WTC11 (cell line): ENCODE measurements at regions not wholly inside any gene's neighbourhood (a gene's known extent, or its start where the extent isn't known, plus 50 kb on each side); places are given as distances from the start of the nearest gene placed in this dataset.

Experiments
- ATAC-seq: fragments of 200-7000 bp; cut with Tn5 transposase; 2 replicates; pipeline ENCODE4 v1.10.0; 2021; ENCODE audit warnings: mild to moderate bottlenecking, moderate library complexity
- CTCF ChIA-PET: fragments of 300-600 bp; sonication (Branson Sonifier 250); formaldehyde crosslinking; loops from one replicate; lab custom pipeline; 2021; ENCODE audit warnings: antibody characterized with exemption; lab: Charles Lee
- POLR2A ChIA-PET: fragments of 350-600 bp; sonication (Branson Sonifier 250); formaldehyde crosslinking; loops from one replicate; lab custom pipeline; 2021; ENCODE audit warnings: antibody characterized with exemption; lab: Charles Lee
- DNase-seq: peaks from one replicate; pipeline ENCODE4 v3.0.0; 2021; ENCODE audit warnings: low spot score
- H3K27ac Mint-ChIP-seq: 2 replicates; pipeline ENCODE4 v1.8.0; 2021; ENCODE audit warnings: mixed read lengths
- H3K27me3 Mint-ChIP-seq: 2 replicates; pipeline ENCODE4 v1.8.0; 2021; ENCODE audit warnings: low read depth, mild to moderate bottlenecking, moderate library complexity, mixed read lengths
- H3K36me3 Mint-ChIP-seq: 2 replicates; pipeline ENCODE4 v1.8.0; 2021; ENCODE audit warnings: mixed read lengths
- H3K4me1 Mint-ChIP-seq: 2 replicates; pipeline ENCODE4 v1.8.0; 2022; ENCODE audit warnings: mixed read lengths
- H3K4me3 Mint-ChIP-seq: 2 replicates; pipeline ENCODE4 v1.8.0; 2021; ENCODE audit warnings: mild to moderate bottlenecking, moderate library complexity, mixed read lengths
- H3K9me3 Mint-ChIP-seq: 2 replicates; pipeline ENCODE4 v1.8.0; 2021; ENCODE audit warnings: mixed read lengths
- ETV6 ChIP-seq: sonication (generic); formaldehyde crosslinking; IDR thresholded peaks from 2 replicates; pipeline ENCODE4 v1.8.1; 2022; ENCODE audit warnings: mild to moderate bottlenecking, missing genetic modification reagents
- FOXK1 ChIP-seq: sonication (generic); formaldehyde crosslinking; IDR thresholded peaks from 2 replicates; pipeline ENCODE4 v1.8.0; 2022; ENCODE audit warnings: mild to moderate bottlenecking, moderate library complexity, missing genetic modification reagents
- GRHL2 ChIP-seq: fragments of 250-450 bp; sonication (Bioruptor Pico); IDR thresholded peaks from 2 replicates; pipeline ENCODE4 v1.8.0; 2022; ENCODE audit warnings: mild to moderate bottlenecking, moderate library complexity; ENCODE audit not compliant: insufficient replicate concordance, severe bottlenecking
- HMGA2 ChIP-seq: fragments of 250-450 bp; sonication (Bioruptor Pico); IDR thresholded peaks from 2 replicates; pipeline ENCODE4 v1.4.0; 2021; ENCODE audit warnings: mild to moderate bottlenecking, moderate library complexity
- JUN ChIP-seq: sonication (generic); formaldehyde crosslinking; IDR thresholded peaks from 2 replicates; pipeline ENCODE4 v1.8.0; 2023; ENCODE audit warnings: mild to moderate bottlenecking, missing genetic modification reagents
- MYBL2 ChIP-seq: sonication (generic); formaldehyde crosslinking; IDR thresholded peaks from 2 replicates; pipeline ENCODE4 v1.8.1; 2023; ENCODE audit warnings: mild to moderate bottlenecking, moderate library complexity, missing genetic modification reagents
- NR1H2 ChIP-seq: sonication (generic); formaldehyde crosslinking; IDR thresholded peaks from 2 replicates; pipeline ENCODE4 v1.9.0; 2021; ENCODE audit warnings: mild to moderate bottlenecking, moderate library complexity, missing genetic modification reagents
- NR2C2 ChIP-seq: sonication (generic); formaldehyde crosslinking; IDR thresholded peaks from 2 replicates; pipeline ENCODE4 v1.8.0; 2022; ENCODE audit warnings: mild to moderate bottlenecking, missing genetic modification reagents
- SP1 ChIP-seq: sonication (generic); formaldehyde crosslinking; conservative IDR thresholded peaks from 2 replicates; pipeline ENCODE4 v1.8.1; 2022; ENCODE audit warnings: missing genetic modification reagents
- TCF7 ChIP-seq: sonication (generic); formaldehyde crosslinking; IDR thresholded peaks from 2 replicates; pipeline ENCODE4 v1.8.0; 2022; ENCODE audit warnings: mild to moderate bottlenecking, low read depth, missing genetic modification reagents, moderate library complexity
- TEAD1 ChIP-seq: sonication (generic); formaldehyde crosslinking; IDR thresholded peaks from 2 replicates; pipeline ENCODE4 v1.8.0; 2022; ENCODE audit warnings: mild to moderate bottlenecking, missing genetic modification reagents
- ZNF121 ChIP-seq: sonication (generic); formaldehyde crosslinking; IDR thresholded peaks from 2 replicates; pipeline ENCODE4 v1.8.0; 2023; ENCODE audit warnings: missing genetic modification reagents
- ZNF138 ChIP-seq: sonication (generic); formaldehyde crosslinking; conservative IDR thresholded peaks from 2 replicates; pipeline ENCODE4 v1.8.1; 2022; ENCODE audit warnings: mild to moderate bottlenecking, moderate library complexity, missing genetic modification reagents
- ZNF423 ChIP-seq: fragments of 250-450 bp; sonication (Bioruptor Pico); IDR thresholded peaks from 2 replicates; pipeline ENCODE4 v2.1.2; 2022; ENCODE audit warnings: mild to moderate bottlenecking, moderate library complexity
- TF ChIP-seq, protein P1 (sequence below): sonication (generic); formaldehyde crosslinking; IDR thresholded peaks from 2 replicates; pipeline ENCODE4 v1.8.1; 2022; ENCODE audit warnings: mild to moderate bottlenecking, missing genetic modification reagents, moderate library complexity, borderline replicate concordance
- TF ChIP-seq, protein P2 (sequence below): sonication (generic); formaldehyde crosslinking; IDR thresholded peaks from 2 replicates; pipeline ENCODE4 v1.8.1; 2022; ENCODE audit warnings: low read depth, missing genetic modification reagents, borderline replicate concordance
- TF ChIP-seq, protein P3 (sequence below): fragments of 250-450 bp; sonication (Bioruptor Pico); IDR thresholded peaks from 2 replicates; pipeline ENCODE4 v1.9.0; 2021; ENCODE audit warnings: moderate library complexity, mild to moderate bottlenecking, inconsistent platforms, borderline replicate concordance
- TF ChIP-seq, protein P4 (sequence below): sonication (generic); formaldehyde crosslinking; IDR thresholded peaks from 2 replicates; pipeline ENCODE4 v1.8.0; 2022; ENCODE audit warnings: mild to moderate bottlenecking, missing genetic modification reagents
- TF ChIP-seq, protein P5 (sequence below): sonication (generic); formaldehyde crosslinking; conservative IDR thresholded peaks from 2 replicates; pipeline ENCODE4 v1.8.1; 2022; ENCODE audit warnings: mild to moderate bottlenecking, missing genetic modification reagents
- TF ChIP-seq, protein P6 (sequence below): sonication (generic); formaldehyde crosslinking; IDR thresholded peaks from 2 replicates; pipeline ENCODE4 v1.8.1; 2022; ENCODE audit warnings: missing genetic modification reagents, borderline replicate concordance

DNA sequence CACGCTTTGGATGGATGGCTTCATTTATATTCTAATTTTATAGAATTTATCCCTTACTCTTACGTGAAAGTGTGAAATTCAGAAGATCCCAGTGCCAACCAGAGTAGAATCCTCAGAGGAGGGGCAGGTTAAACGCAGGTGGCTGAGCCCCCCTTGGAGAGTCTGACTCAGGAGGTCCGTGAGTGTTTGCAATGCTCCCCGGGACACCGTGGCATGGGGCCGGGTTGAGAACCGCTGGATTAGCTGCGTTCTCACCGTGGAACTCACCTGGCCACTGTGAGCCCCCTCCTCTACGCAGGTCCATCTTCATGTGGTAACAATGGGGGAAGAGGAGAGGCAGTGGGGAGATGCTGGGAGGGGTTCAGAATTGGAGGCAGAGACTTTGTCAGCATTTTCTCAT lies 638.0 kb upstream of the MKI67 start:
- TF ChIP-seq, protein P1, sequence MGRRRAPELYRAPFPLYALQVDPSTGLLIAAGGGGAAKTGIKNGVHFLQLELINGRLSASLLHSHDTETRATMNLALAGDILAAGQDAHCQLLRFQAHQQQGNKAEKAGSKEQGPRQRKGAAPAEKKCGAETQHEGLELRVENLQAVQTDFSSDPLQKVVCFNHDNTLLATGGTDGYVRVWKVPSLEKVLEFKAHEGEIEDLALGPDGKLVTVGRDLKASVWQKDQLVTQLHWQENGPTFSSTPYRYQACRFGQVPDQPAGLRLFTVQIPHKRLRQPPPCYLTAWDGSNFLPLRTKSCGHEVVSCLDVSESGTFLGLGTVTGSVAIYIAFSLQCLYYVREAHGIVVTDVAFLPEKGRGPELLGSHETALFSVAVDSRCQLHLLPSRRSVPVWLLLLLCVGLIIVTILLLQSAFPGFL (CRISPR knock-in tag), result no peak
- TF ChIP-seq NR2C2 (no peak), GRHL2 (CRISPR knock-in tag) (no peak), ZNF138 (CRISPR knock-in tag) (no peak)
- TF ChIP-seq, protein P2, sequence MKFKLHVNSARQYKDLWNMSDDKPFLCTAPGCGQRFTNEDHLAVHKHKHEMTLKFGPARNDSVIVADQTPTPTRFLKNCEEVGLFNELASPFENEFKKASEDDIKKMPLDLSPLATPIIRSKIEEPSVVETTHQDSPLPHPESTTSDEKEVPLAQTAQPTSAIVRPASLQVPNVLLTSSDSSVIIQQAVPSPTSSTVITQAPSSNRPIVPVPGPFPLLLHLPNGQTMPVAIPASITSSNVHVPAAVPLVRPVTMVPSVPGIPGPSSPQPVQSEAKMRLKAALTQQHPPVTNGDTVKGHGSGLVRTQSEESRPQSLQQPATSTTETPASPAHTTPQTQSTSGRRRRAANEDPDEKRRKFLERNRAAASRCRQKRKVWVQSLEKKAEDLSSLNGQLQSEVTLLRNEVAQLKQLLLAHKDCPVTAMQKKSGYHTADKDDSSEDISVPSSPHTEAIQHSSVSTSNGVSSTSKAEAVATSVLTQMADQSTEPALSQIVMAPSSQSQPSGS, result no peak
- Mint-ChIP-seq H3K4me1 (peaks cover 9% of the 10 kb centered on the region), H3K9me3 (no peaks in the 10 kb centered on the region), H3K36me3 (no peaks in the 10 kb centered on the region), H3K4me3 (no peak overlapping the region), H3K27me3 (no peaks in the 10 kb centered on the region), H3K27ac (no peak overlapping the region)
- CTCF ChIA-PET, result no interaction called here
- DNase-seq, result no peak
- ATAC-seq, result no peak
- POLR2A ChIA-PET, result no interaction called here

DNA sequence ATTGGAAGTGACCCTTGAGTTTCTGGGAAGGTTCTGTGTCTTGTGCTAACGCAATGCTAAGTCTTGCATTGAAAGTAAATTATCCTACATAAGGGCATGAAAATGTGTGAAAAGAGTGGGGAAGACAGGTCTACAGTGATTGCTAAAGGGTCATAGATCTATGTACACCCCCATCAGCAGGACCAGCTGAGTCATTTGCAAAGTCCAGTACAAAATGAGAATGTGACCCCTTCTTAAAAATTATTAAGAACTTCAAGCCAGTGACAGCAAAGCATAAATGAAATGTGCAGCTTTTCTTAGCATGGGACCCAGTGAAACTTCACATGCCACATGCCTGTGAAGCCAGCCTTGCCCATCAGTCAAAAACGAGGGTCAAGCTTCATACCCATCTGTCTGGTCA lies 640.7 kb upstream of the MKI67 start:
- Mint-ChIP-seq H3K27ac (no peak overlapping the region), H3K27me3 (no peaks in the 10 kb centered on the region), H3K4me3 (no peak overlapping the region), H3K4me1 (peaks cover 9% of the 10 kb centered on the region), H3K36me3 (peaks cover 2% of the 10 kb centered on the region; the same call in 1 of the 2 replicates), H3K9me3 (peaks cover 3% of the 10 kb centered on the region)
- POLR2A ChIA-PET, result no interaction called here
- no peak for DNase-seq
- no peak for ATAC-seq
- TF ChIP-seq ZNF121 (CRISPR knock-in tag), result no peak
- no peak for TF ChIP-seq GRHL2 (CRISPR knock-in tag)
- no peak for TF ChIP-seq SP1 (CRISPR knock-in tag)
- TF ChIP-seq MYBL2, result no peak
- no peak for TF ChIP-seq JUN (CRISPR knock-in tag)
- no peak for TF ChIP-seq HMGA2 (CRISPR knock-in tag)
- no peak for TF ChIP-seq TCF7 (CRISPR knock-in tag)
- TF ChIP-seq, protein P3, sequence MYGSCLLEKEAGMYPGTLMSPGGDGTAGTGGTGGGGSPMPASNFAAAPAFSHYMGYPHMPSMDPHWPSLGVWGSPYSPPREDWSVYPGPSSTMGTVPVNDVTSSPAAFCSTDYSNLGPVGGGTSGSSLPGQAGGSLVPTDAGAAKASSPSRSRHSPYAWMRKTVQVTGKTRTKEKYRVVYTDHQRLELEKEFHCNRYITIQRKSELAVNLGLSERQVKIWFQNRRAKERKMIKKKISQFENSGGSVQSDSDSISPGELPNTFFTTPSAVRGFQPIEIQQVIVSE (CRISPR knock-in tag), result no peak
- TF ChIP-seq, protein P4, sequence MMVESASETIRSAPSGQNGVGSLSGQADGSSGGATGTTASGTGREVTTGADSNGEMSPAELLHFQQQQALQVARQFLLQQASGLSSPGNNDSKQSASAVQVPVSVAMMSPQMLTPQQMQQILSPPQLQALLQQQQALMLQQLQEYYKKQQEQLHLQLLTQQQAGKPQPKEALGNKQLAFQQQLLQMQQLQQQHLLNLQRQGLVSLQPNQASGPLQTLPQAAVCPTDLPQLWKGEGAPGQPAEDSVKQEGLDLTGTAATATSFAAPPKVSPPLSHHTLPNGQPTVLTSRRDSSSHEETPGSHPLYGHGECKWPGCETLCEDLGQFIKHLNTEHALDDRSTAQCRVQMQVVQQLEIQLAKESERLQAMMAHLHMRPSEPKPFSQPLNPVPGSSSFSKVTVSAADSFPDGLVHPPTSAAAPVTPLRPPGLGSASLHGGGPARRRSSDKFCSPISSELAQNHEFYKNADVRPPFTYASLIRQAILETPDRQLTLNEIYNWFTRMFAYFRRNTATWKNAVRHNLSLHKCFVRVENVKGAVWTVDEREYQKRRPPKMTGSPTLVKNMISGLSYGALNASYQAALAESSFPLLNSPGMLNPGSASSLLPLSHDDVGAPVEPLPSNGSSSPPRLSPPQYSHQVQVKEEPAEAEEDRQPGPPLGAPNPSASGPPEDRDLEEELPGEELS (CRISPR knock-in tag), result no peak
- TF ChIP-seq FOXK1 (CRISPR knock-in tag), result no peak
- TF ChIP-seq, protein P5, sequence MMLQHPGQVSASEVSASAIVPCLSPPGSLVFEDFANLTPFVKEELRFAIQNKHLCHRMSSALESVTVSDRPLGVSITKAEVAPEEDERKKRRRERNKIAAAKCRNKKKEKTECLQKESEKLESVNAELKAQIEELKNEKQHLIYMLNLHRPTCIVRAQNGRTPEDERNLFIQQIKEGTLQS (CRISPR knock-in tag), result no peak
- no peak for TF ChIP-seq ZNF423 (CRISPR knock-in tag)
- TF ChIP-seq, protein P6, sequence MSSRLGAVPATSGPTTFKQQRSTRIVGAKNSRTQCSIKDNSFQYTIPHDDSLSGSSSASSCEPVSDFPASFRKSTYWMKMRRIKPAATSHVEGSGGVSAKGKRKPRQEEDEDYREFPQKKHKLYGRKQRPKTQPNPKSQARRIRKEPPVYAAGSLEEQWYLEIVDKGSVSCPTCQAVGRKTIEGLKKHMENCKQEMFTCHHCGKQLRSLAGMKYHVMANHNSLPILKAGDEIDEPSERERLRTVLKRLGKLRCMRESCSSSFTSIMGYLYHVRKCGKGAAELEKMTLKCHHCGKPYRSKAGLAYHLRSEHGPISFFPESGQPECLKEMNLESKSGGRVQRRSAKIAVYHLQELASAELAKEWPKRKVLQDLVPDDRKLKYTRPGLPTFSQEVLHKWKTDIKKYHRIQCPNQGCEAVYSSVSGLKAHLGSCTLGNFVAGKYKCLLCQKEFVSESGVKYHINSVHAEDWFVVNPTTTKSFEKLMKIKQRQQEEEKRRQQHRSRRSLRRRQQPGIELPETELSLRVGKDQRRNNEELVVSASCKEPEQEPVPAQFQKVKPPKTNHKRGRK (CRISPR knock-in tag), result no peak
- no peak for TF ChIP-seq TEAD1 (CRISPR knock-in tag)
- no peak for TF ChIP-seq NR1H2 (CRISPR knock-in tag)
- TF ChIP-seq ETV6 (CRISPR knock-in tag), result no peak
- TF ChIP-seq, all 79 proteins: peak for 0
- CTCF ChIA-PET, result no interaction called here
